LNCAP (cell line): ENCODE measurements at regions not wholly inside any gene's neighbourhood (a gene's known extent, or its start where the extent isn't known, plus 50 kb on each side); places are given as distances from the start of the nearest gene placed in this dataset.

Source experiments
- CTCF ChIP-seq: fragments of 450-650 bp; IDR thresholded peaks from 2 replicates; pipeline ENCODE4 v1.5.1; 2017; ENCODE audit warnings: mild to moderate bottlenecking

DNA sequence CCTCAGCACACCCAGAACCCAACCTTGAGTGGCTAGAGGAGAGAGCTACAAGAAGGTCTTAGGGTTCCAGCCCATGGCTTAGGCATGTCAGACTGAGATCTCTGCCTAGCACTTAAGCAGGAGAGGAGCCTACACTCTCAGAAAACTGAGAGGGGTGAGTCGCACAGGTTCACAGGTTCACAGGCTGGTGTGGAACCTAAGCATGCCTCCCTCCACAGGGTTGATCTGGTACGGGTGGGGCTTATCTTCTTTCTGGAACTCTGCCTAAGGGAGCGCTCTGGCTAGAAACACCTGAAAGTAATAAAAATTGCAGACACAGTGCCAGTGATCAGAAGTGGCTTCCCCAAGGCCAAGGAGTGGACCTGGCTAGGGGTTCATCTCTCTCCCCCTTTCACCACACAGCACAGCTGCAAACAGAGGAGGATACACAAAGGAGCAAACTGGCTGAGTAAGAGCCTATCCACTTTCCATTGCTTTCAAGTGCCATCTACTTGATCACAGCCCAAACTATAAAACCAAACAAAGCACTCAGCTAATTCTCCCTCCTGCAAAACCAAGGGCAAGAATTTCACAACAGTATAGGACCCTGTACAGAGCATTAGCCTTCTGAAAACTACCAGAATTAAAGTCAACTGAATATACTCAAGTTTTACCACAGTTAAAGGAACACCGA is 481.9 kb upstream of the SETBP1 start:
- TF ChIP-seq CTCF, result no peak

GRCh38 chr18:44213293-44213692 is 467.4 kb upstream of the SETBP1 start:
- no peak for TF ChIP-seq CTCF

DNA sequence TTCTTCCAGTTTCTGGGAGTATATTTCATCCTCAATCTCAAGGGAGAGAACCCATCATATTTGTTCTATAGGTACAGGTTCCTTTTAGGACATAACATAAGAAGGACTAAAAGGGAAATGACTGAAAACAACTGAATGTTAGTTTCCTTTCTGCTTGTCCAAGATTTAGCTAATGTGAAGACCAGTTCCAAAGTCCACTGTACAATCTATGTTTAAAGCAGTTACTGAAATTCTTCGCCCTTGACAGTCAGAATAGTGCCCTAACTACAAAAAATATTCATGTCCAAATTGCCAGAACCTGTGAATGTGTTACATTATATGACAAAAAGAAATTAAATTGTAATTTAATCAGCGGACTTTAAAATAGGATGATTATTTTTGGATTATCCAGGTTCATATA is 466.3 kb upstream of the SETBP1 start:
- TF ChIP-seq CTCF, result no peak

- TF ChIP-seq CTCF, result no peak
These were observed 464.5 kb upstream of the SETBP1 start for GRCh38 chr18:44216169-44216568.

DNA sequence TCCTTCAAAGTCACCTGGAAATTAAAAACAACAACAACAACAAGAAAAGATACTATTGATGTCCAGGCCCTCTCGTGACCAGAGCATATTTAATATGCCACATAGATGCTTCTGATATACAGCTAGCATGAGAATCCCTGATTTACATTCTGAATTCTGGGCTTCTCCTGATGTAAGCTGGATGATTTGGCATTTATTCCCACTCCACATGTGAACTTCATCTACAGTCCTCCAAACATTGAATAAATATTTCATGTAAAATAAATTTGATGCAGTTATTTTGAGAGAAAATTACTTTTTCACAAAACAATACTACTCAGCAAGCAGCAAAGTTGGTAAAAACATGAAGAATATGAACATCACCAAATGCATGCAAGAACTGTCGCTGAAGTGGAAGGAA is 453.2 kb upstream of the SETBP1 start:
- TF ChIP-seq CTCF, result no peak

DNA sequence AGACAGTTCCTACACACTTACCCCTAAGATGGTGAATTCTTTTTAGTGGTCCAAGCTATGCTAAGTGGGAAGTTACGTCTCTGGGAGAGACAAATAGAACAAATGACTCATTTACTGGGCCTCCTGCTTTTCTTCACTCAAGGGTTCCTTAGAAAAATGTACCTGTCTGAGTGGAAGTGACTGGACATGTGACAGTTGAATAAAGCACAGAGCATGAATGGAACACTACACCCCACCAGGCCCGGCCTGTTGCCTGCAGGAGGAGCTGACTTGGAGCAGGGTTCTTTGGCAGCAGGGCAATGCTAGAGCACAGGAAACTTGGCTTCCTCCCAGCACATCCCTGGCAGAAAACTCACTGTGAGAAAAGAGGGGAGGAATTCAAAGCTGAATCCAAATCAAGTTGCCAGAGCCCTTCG is 451.0 kb upstream of the SETBP1 start:
- no peak for TF ChIP-seq CTCF

DNA sequence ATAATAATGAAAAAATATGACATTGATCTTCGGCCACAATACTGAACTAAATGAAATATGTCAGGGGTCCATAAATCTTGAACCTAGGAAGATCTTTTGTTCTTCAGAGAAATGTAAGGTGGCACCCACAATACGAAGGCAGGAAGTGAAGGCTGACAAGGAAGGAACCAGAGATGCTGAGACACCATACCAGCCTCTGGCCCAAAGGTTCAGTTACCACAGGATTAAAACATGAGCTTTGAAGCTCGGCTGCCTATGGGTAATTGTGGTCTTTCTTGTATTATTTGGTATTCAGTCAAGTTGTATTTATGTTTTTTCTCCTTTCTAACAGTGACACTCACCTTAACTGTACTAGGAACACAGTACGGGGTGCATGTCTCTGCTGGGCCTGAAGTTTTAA is 448.8 kb upstream of the SETBP1 start:
- no peak for TF ChIP-seq CTCF

- no peak for TF ChIP-seq CTCF
These were observed 448.2 kb upstream of the SETBP1 start for GRCh38 chr18:44232500-44232899.
